Esophagus muscularis mucosa (tissue), 4 donors: ENCODE measurements at regions not wholly inside any gene's neighbourhood (a gene's known extent, or its start where the extent isn't known, plus 50 kb on each side); places are given as distances from the start of the nearest gene placed in this dataset.

ENCODE experiments used
- DNase-seq: peaks from one replicate; pipeline ENCODE4 v3.0.0-alpha.2; 2017; ENCODE audit errors: extremely low spot score
- H3K27ac ChIP-seq, 4 donors: fragments of 200-600 bp; sonication (generic); replicated peaks in 1 of 4; 1 replicate in 3 of 4; 2 replicates in 1 of 4; pipeline ENCODE4 v1.5.1; 2016 to 2019; ENCODE audit warnings: mild to moderate bottlenecking in 1 of 4
- H3K27me3 ChIP-seq, 4 donors: fragments of 200-600 bp; sonication (generic); one replicate each; pipeline versions ENCODE4 v1.5.1 to v1.6.0; 2016 to 2019
- H3K36me3 ChIP-seq, 4 donors: fragments of 200-600 bp; sonication (generic); one replicate each; pipeline ENCODE4 v1.5.1; 2016 to 2019
- H3K4me1 ChIP-seq, 4 donors: fragments of 200-600 bp; sonication (generic); one replicate each; pipeline ENCODE4 v1.5.1; 2016 to 2019
- H3K4me3 ChIP-seq, 4 donors: fragments of 200-600 bp; sonication (generic); 1 replicate in 2 of 4; 2 replicates in 2 of 4; pipeline ENCODE4 v1.5.1; 2016 to 2019; ENCODE audit warnings: mild to moderate bottlenecking in 4 of 4, moderate library complexity in 1 of 4
- H3K9me3 ChIP-seq, 4 donors: fragments of 200-600 bp; sonication (generic); 1 replicate in 3 of 4; 2 replicates in 1 of 4; pipeline ENCODE4 v1.5.1; 2016 to 2019
- EP300 ChIP-seq: sonication (generic); formaldehyde crosslinking; IDR thresholded peaks from one replicate; pipeline ENCODE4 v1.6.1; 2017; ENCODE audit warnings: antibody characterized with exemption
- POLR2A ChIP-seq: fragments of 450-650 bp; IDR thresholded peaks from one replicate; pipeline ENCODE4 v1.6.1; 2017; ENCODE audit warnings: antibody characterized with exemption, moderate library complexity, mild to moderate bottlenecking, low read depth
- POLR2AphosphoS5 ChIP-seq, 2 donors: sonication (generic); formaldehyde crosslinking; IDR thresholded peaks; one replicate each; pipeline ENCODE4 v1.6.1; 2017; ENCODE audit warnings: antibody characterized with exemption in 2 of 2
- WGBS: methylation state at CpG from one replicate; pipeline ENCODE4 v1.1.5; 2018; 5-methylcytosine and 5-hydroxymethylcytosine counted together
- intact Hi-C: fragments of 100-400 bp; cut with DNase I; formaldehyde crosslinking; loops from one replicate; pipeline ENCODE4 v1.15.1; 2023
- TF ChIP-seq, protein P1 (sequence below), 3 experiments: fragments of 200-600 bp in 2 of 3; fragments of 450-650 bp in 1 of 3; sonication (generic) in 2 of 3; IDR thresholded peaks; one replicate each; pipeline ENCODE4 v1.5.1; 2017 to 2019; ENCODE audit warnings: antibody characterized with exemption in 3 of 3, mild to moderate bottlenecking in 2 of 3, moderate library complexity in 1 of 3

DNA sequence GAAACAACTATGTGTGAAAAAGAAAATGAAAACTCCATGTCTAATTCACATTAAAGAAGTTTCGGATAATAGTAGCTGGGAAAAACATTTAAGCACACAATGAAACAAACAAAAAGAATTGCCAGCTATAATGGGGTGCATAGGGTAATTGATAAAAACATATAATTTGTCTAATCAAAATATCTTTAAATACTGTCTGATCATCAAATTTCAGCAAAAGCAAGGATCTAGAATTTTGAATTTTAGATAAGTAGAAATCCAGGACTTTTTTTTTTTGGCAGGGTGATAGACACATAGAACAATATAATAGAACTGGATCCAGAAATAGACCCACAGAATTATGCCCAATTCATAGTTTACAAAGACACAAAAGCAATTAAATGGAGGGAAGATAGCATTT, 585.0 kb downstream of the TAF11L14 start:
- intact Hi-C loops, result no loop called here
- H3K4me3 ChIP-seq, result no peak overlapping the region
- H3K27ac ChIP-seq, result no peak overlapping the region
- no peaks in the 10 kb centered on the region for H3K9me3 ChIP-seq
- H3K27me3 ChIP-seq, result no peaks in the 10 kb centered on the region
- TF ChIP-seq, protein P1, sequence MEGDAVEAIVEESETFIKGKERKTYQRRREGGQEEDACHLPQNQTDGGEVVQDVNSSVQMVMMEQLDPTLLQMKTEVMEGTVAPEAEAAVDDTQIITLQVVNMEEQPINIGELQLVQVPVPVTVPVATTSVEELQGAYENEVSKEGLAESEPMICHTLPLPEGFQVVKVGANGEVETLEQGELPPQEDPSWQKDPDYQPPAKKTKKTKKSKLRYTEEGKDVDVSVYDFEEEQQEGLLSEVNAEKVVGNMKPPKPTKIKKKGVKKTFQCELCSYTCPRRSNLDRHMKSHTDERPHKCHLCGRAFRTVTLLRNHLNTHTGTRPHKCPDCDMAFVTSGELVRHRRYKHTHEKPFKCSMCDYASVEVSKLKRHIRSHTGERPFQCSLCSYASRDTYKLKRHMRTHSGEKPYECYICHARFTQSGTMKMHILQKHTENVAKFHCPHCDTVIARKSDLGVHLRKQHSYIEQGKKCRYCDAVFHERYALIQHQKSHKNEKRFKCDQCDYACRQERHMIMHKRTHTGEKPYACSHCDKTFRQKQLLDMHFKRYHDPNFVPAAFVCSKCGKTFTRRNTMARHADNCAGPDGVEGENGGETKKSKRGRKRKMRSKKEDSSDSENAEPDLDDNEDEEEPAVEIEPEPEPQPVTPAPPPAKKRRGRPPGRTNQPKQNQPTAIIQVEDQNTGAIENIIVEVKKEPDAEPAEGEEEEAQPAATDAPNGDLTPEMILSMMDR (IDR thresholded peaks at IDR 0.05), result no peak
- TF ChIP-seq POLR2AphosphoS5 (IDR thresholded peaks at IDR 0.05), result no peak
- no peak for TF ChIP-seq POLR2A
- TF ChIP-seq EP300, result no peak
- WGBS, result 83% methylated on average over 1 of the region's 1 CpG
- H3K4me1 ChIP-seq, result no peaks in the 10 kb centered on the region
- H3K36me3 ChIP-seq, result no peaks in the 10 kb centered on the region
- no peak for DNase-seq

DNA sequence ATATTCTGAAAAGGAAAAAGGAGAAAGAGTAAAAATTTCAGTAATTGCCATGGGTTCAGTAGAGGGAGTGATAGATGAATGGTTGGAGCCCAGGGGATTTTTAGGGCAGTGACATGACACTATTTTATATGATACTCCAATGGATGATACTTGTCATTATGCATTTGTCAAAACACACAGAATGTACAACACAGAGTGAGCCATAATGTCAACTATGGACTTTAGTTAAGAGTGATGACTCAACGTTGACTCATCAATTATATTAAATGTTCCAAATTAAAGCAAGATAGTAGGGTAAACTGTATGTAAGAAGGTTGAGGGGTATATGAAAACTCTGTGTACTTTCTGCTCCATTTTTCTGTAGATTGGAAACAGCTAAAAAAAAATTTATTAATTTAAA, 586.4 kb downstream of the TAF11L14 start:
- Histone ChIP-seq H3K4me3 (no peak overlapping the region), H3K4me1 (no peaks in the 10 kb centered on the region), H3K36me3 (no peaks in the 10 kb centered on the region), H3K27me3 (no peaks in the 10 kb centered on the region), H3K27ac (no peak overlapping the region), H3K9me3 (no peaks in the 10 kb centered on the region)
- 80% methylated on average over 1 of the region's 1 CpG for WGBS
- intact Hi-C loops, result no loop called here
- no peak for TF ChIP-seq POLR2AphosphoS5 (IDR thresholded peaks at IDR 0.05)
- TF ChIP-seq POLR2A, result no peak
- TF ChIP-seq, protein P1 (IDR thresholded peaks at IDR 0.05), result no peak
- no peak for TF ChIP-seq EP300
- DNase-seq, result no peak

DNA sequence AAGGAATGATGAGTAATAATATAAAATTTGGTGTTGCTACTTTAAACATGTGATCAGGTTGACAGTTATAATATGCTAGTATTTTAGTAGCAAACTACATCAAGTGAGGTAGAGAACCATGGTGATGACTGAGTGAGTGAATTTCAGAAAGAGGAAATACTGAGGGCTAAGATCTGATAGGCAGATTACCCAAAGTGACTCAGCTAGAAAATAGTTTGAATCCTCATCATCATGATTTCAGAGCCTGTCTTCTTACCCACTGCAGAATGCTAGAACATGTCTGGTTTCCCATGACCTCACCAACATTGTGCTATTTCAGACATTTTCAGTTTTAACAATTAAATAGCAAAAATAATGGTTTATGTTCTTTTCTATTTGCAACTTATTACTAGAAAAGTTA, 602.1 kb downstream of the TAF11L14 start:
- H3K4me3 ChIP-seq, result no peak overlapping the region
- no peaks in the 10 kb centered on the region for H3K4me1 ChIP-seq
- TF ChIP-seq POLR2AphosphoS5 (IDR thresholded peaks at IDR 0.05) (no peak), EP300 (no peak), POLR2A (no peak)
- TF ChIP-seq, protein P1 (IDR thresholded peaks at IDR 0.05), result no peak
- no peaks in the 10 kb centered on the region for H3K27me3 ChIP-seq
- DNase-seq, result no peak
- H3K27ac ChIP-seq, result no peak overlapping the region
- no peaks in the 10 kb centered on the region for H3K36me3 ChIP-seq
- intact Hi-C loops, result no loop called here
- H3K9me3 ChIP-seq, result no peaks in the 10 kb centered on the region

DNA sequence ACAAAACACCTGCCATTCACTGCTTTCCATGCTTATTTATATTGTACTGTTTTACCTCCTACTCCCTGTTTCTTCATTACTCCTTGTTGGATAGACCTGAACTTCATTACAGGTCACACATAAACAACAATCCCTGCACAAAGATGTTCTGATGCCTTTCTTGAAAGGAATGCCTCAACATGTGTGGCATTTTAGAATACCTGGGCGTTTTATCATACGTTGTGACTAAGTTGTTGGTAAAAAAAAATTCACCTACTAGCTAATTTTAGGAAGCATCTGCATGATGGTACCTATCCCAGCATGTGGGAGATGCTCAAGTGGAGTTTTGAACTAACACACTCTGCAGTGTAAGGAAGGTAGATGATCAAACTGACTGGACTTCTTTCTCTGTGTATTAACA, 604.1 kb downstream of the TAF11L14 start:
- intact Hi-C loops, result no loop called here
- H3K27ac ChIP-seq, result no peak overlapping the region
- no peaks in the 10 kb centered on the region for H3K4me1 ChIP-seq
- 74% methylated on average over 2 of the region's 2 CpGs for WGBS
- no peak overlapping the region for H3K4me3 ChIP-seq
- H3K36me3 ChIP-seq, result no peaks in the 10 kb centered on the region
- H3K9me3 ChIP-seq, result no peaks in the 10 kb centered on the region
- no peaks in the 10 kb centered on the region for H3K27me3 ChIP-seq
- no peak for DNase-seq
- no peak for TF ChIP-seq EP300
- TF ChIP-seq POLR2A, result no peak
- TF ChIP-seq POLR2AphosphoS5 (IDR thresholded peaks at IDR 0.05), result no peak
- TF ChIP-seq, protein P1 (IDR thresholded peaks at IDR 0.05), result no peak

DNA sequence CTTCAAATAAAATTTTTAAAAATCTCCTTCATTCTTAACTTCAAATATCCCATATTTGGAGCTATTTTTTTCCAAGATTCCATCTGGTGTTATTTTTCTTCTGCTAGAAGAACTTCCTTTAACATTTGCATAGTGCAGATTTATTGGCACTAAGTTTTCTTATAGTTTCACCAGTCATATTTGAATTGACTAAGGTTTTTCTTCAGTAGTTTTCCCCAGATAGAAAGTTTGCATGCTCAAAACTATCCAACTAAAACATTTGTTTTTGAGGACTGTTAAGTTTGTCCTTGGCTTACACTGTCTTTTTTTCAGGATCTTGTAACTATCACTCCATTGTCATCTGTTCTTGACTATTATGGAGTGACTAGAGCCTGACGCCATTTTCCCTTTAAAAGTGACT, 606.7 kb downstream of the TAF11L14 start:
- 93% methylated on average over 1 of the region's 1 CpG for WGBS
- no peak for TF ChIP-seq POLR2A
- TF ChIP-seq EP300, result no peak
- TF ChIP-seq POLR2AphosphoS5 (IDR thresholded peaks at IDR 0.05), result no peak
- TF ChIP-seq, protein P1 (IDR thresholded peaks at IDR 0.05), result no peak
- no peak for DNase-seq
- intact Hi-C loops, result no loop called here
- Histone ChIP-seq H3K27me3 (no peaks in the 10 kb centered on the region), H3K36me3 (no peaks in the 10 kb centered on the region), H3K27ac (no peak overlapping the region), H3K4me1 (no peaks in the 10 kb centered on the region), H3K9me3 (peaks cover 0 to 4% (median 0%) of the 10 kb centered on the region in 4 donors), H3K4me3 (no peak overlapping the region)
